WTC11 (cell line): ENCODE measurements at regions not wholly inside any gene's neighbourhood (a gene's known extent, or its start where the extent isn't known, plus 50 kb on each side); places are given as distances from the start of the nearest gene placed in this dataset.
A peak's percentile ranks its signal among the peaks of the same experiment; 100 is the strongest.

ENCODE experiments used
- ATAC-seq: fragments of 200-7000 bp; cut with Tn5 transposase; 2 replicates; pipeline ENCODE4 v1.10.0; 2021; ENCODE audit warnings: mild to moderate bottlenecking, moderate library complexity
- CTCF ChIA-PET: fragments of 300-600 bp; sonication (Branson Sonifier 250); formaldehyde crosslinking; loops from one replicate; lab custom pipeline; 2021; ENCODE audit warnings: antibody characterized with exemption; lab: Charles Lee
- POLR2A ChIA-PET: fragments of 350-600 bp; sonication (Branson Sonifier 250); formaldehyde crosslinking; loops from one replicate; lab custom pipeline; 2021; ENCODE audit warnings: antibody characterized with exemption; lab: Charles Lee
- DNase-seq: peaks from one replicate; pipeline ENCODE4 v3.0.0; 2021; ENCODE audit warnings: low spot score
- H3K27ac Mint-ChIP-seq: 2 replicates; pipeline ENCODE4 v1.8.0; 2021; ENCODE audit warnings: mixed read lengths
- H3K27me3 Mint-ChIP-seq: 2 replicates; pipeline ENCODE4 v1.8.0; 2021; ENCODE audit warnings: low read depth, mild to moderate bottlenecking, moderate library complexity, mixed read lengths
- H3K36me3 Mint-ChIP-seq: 2 replicates; pipeline ENCODE4 v1.8.0; 2021; ENCODE audit warnings: mixed read lengths
- H3K4me1 Mint-ChIP-seq: 2 replicates; pipeline ENCODE4 v1.8.0; 2022; ENCODE audit warnings: mixed read lengths
- H3K4me3 Mint-ChIP-seq: 2 replicates; pipeline ENCODE4 v1.8.0; 2021; ENCODE audit warnings: mild to moderate bottlenecking, moderate library complexity, mixed read lengths
- H3K9me3 Mint-ChIP-seq: 2 replicates; pipeline ENCODE4 v1.8.0; 2021; ENCODE audit warnings: mixed read lengths
- CREM ChIP-seq: sonication (generic); formaldehyde crosslinking; IDR thresholded peaks from 2 replicates; pipeline ENCODE4 v1.8.1; 2022; ENCODE audit warnings: mild to moderate bottlenecking, missing genetic modification reagents, moderate library complexity
- ERG ChIP-seq: fragments of 250-450 bp; sonication (Bioruptor Pico); IDR thresholded peaks from 2 replicates; pipeline ENCODE4 v1.8.0; 2021; ENCODE audit warnings: mild to moderate bottlenecking
- ESRRA ChIP-seq: sonication (generic); formaldehyde crosslinking; IDR thresholded peaks from 2 replicates; pipeline ENCODE4 v1.8.1; 2022; ENCODE audit warnings: mild to moderate bottlenecking, missing genetic modification reagents, borderline replicate concordance
- FOXK1 ChIP-seq: sonication (generic); formaldehyde crosslinking; IDR thresholded peaks from 2 replicates; pipeline ENCODE4 v1.8.0; 2022; ENCODE audit warnings: mild to moderate bottlenecking, moderate library complexity, missing genetic modification reagents
- FOXP4 ChIP-seq: sonication (generic); formaldehyde crosslinking; IDR thresholded peaks from 2 replicates; pipeline ENCODE4 v1.8.0; 2022; ENCODE audit warnings: mild to moderate bottlenecking, missing genetic modification reagents
- JUN ChIP-seq: sonication (generic); formaldehyde crosslinking; IDR thresholded peaks from 2 replicates; pipeline ENCODE4 v1.8.0; 2023; ENCODE audit warnings: mild to moderate bottlenecking, missing genetic modification reagents
- PRDM15 ChIP-seq: sonication (generic); formaldehyde crosslinking; IDR thresholded peaks from 2 replicates; pipeline ENCODE4 v1.8.0; 2022; ENCODE audit warnings: missing genetic modification reagents
- ZBTB21 ChIP-seq: sonication (generic); formaldehyde crosslinking; IDR thresholded peaks from 2 replicates; pipeline ENCODE4 v1.8.1; 2023; ENCODE audit warnings: mild to moderate bottlenecking, missing genetic modification reagents, borderline replicate concordance
- ZNF281 ChIP-seq: sonication (generic); formaldehyde crosslinking; IDR thresholded peaks from 2 replicates; pipeline ENCODE4 v1.8.0; 2023; ENCODE audit warnings: mild to moderate bottlenecking, missing genetic modification reagents
- ZNF671 ChIP-seq: fragments of 250-450 bp; sonication (Bioruptor Pico); IDR thresholded peaks from 2 replicates; pipeline ENCODE4 v1.8.0; 2021; ENCODE audit warnings: mild to moderate bottlenecking

- POLR2A ChIA-PET: no interaction called here
- Mint-ChIP-seq H3K27ac (0 out of 2 replicates have a peak overlapping the region, but pooled peaks have one; percentile 2), H3K4me1 (peaks cover 11% of the 10 kb centered on the region), H3K9me3 (peaks cover 5% of the 10 kb centered on the region), H3K36me3 (no peaks in the 10 kb centered on the region), H3K27me3 (no peaks in the 10 kb centered on the region), H3K4me3 (no peak overlapping the region)
- DNase-seq (no peak), ATAC-seq (no peak)
- CTCF ChIA-PET: interaction anchor here (1.0 kb wide), 1 partner anchor 73 kb away, joined by 3 read pairs; no protein-coding TSS in a partner anchor
- no peak for TF ChIP-seq ZNF281
- TF ChIP-seq ERG (CRISPR knock-in tag): no peak
- TF ChIP-seq ESRRA: no peak
- TF ChIP-seq CREM (CRISPR knock-in tag): no peak
- no peak for TF ChIP-seq ZNF671 (CRISPR knock-in tag)
- TF ChIP-seq PRDM15: no peak
These were observed 132.8 kb upstream of the ZPLD1 start for GRCh38 chr3:102302020-102302419.

GRCh38 chr3:102304550-102304949 is 130.3 kb upstream of the ZPLD1 start:
- CTCF ChIA-PET: no interaction called here
- Mint-ChIP-seq H3K4me3 (no peak overlapping the region), H3K27me3 (no peaks in the 10 kb centered on the region), H3K27ac (no peak overlapping the region), H3K36me3 (no peaks in the 10 kb centered on the region; the same call in 1 of the 2 replicates), H3K4me1 (peaks cover 16% of the 10 kb centered on the region), H3K9me3 (peaks cover 12% of the 10 kb centered on the region)
- POLR2A ChIA-PET: no interaction called here
- ATAC-seq: no peak
- no peak for TF ChIP-seq ZBTB21 (CRISPR knock-in tag)
- TF ChIP-seq FOXK1 (CRISPR knock-in tag): no peak
- no peak for TF ChIP-seq ZNF281
- TF ChIP-seq JUN (CRISPR knock-in tag): no peak
- TF ChIP-seq FOXP4 (CRISPR knock-in tag): no peak
- no peak for DNase-seq
